T-helper 2 cell treated with Interferon-gamma antibody and Interleukin-4, amounts not matched to agents 100 ng/mL and 5 ng/mL, for 36 hours (primary cell): ENCODE measurements at regions not wholly inside any gene's neighbourhood (a gene's known extent, or its start where the extent isn't known, plus 50 kb on each side); places are given as distances from the start of the nearest gene placed in this dataset.

Source experiments
- intact Hi-C: fragments of 100-400 bp; cut with micrococcal nuclease; formaldehyde crosslinking; loops from one replicate; pipeline ENCODE4 v1.15.1; 2023

DNA sequence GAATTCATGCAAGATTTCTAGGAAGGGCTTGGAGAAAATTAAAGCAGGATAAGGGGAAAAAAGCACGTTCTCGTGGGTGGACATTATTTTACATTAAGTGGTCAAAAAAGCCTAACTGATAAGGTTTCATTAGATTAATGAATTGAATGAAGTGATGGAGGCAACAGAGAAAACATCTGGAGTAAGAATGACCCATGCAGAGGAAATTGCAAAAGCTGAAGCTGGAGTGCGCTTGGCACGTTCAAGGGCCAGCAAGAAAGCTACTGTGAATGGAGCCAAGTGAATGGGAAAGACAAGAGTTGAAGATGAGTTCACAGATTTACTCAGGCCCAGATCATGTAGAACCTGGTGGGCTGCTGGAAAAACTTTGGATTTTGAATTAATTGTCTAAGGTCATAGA, 777.9 kb downstream of the DACH1 start:
- intact Hi-C loops = no loop called here

DNA sequence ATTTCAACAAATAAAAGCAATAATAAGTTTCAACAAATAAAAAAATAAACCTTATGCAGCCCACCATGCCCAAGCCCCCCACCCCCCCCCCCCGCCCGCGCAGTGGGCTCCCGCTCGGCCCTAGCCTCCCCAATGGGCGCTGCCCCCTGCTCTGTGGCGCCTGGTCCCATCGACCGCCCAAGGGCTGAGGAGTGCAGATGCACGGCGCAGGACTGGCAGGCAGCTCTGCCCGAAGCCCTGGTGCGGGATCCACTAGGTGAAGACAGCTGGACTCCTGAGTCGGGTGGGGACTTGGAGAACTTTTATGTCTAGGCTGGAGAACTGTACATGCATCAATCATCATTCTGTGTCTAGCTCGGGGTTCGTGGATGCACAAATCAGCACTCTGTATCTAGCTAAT, 779.6 kb downstream of the DACH1 start:
- intact Hi-C loops = no loop called here

DNA sequence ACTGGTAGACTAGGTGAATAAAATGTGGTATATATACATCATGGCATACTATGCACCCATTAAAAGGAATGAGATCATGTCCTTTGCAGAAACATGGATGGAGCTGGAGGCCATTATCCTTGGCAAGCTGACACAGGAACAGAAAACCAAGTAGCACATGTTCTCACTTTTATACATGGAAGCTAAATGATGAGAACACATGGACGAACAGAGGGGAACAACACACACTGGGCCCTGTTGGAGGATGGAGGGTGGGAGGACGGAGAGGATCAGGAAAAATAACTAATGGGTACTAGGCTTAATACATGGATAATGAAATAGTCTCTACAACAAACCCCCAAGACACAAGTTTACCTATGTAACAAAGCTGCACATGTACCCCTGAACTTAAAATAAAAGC, 780.0 kb downstream of the DACH1 start:
- intact Hi-C loops = no loop called here

DNA sequence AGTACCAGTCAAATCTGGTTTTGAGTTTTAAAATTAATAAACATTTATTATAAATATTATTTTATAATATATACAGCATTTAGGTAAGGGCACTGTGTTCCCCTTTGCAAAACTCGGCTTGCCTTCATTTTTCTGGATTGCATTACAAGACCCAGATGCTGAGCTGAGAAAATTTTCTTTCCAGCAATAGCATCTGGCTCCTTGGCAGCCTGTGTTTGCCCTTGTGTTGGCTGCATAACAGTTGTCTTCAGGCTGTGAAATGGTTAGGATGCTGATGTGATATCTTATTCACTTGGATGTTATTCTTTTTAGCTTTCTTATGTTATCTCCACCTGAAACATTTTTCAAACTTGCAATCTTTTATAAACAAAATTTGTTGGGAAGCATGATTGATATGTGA, 784.4 kb downstream of the DACH1 start:
- intact Hi-C loops = no loop called here

DNA sequence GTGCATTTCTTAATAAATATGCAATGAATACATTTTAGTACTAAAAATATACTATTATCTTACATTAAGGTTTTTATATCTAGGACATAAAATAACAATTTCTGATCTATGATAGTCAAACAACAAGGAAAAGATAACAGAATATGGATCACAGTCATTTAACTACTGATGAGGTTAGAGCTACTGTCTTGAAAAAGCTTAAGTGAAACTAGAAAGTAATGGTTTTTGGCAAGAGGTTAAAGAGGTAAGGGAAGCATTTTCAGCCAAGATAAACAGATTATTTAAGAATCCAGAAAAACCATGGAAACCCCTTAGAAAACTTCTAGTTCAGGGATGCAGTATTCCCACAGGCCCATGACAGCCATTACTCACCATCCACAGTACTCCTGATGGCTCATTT, 787.4 kb downstream of the DACH1 start:
- intact Hi-C loops = no loop called here

DNA sequence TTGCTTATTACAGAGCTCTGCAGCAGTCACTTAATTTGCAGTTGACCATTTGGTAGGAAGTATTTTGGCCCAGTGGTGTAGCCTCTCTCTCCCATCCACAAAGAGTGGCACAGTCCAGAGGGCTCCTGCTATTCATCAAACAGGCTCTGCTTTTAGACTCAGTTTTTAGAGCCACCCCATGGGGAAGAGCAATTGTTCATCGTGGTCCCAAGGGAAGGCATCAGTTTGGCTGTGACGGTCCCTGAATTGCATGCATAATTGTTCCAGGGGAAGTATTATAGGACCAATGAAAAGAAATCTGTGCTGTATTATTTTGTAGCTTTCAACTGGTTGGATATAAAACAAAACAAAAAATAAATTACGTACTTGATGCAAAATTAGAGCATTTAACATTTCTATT, 799.0 kb downstream of the DACH1 start:
- intact Hi-C loops = no loop called here

DNA sequence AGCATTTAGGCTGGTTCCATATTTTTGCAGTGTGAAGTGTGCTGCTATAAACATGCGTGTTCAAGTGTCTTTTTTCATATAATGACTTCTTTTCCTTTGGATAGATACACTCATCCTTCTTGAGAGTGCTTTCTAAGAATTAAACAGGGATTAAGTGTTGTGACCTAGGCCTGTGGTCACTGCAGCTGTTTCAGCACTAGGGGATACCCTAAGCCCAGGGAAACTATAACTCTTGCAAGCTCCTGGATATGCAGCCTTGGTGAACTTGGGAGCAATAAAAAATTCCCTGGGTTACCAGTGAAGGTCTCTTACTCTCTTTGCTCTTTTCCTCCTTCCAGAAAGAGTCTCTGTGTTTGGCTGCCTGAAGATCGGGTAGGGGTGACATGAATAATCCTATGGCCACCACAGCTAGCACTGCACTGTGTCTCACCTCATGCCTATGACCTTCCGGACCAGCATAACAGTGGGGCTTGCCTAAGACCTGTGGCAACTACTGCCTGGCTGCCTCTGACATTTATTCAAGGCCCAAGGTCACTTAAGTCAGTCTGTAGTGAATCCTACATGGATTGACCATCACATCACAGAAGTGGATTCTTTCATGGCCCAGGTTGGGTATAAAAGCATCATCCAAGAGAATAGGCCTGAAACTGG, 799.7 kb downstream of the DACH1 start:
- intact Hi-C loops = no loop called here

DNA sequence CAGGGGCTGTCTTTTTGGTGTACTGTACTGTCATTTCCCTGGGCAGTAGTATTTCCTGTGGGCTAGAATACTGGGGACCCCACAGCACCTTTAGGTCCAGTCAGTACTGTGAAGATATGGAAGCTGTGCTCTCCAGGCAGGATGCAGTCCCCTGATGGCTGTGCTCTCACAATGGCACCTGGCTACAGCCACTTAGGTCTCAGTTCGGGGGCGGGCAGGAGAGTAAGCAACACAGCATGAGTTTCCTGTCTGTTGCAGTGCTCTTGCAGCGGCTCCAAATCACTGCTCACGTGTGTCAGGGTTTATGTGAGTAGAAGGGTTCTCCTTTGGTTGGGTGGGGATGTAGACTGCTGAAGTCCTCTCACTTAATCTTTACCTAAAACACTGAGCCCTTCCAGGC, 810.4 kb downstream of the DACH1 start:
- intact Hi-C loops = no loop called here

DNA sequence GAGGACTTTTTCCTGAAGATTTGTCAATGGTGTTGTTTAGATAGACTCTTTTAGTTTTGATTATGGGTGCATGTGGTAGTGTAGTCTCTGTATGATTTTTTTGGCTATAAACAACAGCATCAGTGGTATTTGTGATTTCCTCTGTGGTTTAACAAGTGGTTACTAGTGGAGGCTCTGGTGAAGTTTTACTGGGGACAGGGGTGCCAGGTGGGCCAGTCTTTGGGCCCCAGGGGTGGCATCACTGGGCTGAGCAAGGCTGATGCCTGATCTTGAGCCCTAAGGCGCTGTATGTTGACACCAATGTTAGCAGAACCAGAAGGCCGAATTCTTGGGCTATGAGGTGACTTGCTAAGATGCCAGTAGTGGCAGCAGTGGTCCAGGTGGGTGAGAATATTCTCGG, 811.4 kb downstream of the DACH1 start:
- intact Hi-C loops = no loop called here

DNA sequence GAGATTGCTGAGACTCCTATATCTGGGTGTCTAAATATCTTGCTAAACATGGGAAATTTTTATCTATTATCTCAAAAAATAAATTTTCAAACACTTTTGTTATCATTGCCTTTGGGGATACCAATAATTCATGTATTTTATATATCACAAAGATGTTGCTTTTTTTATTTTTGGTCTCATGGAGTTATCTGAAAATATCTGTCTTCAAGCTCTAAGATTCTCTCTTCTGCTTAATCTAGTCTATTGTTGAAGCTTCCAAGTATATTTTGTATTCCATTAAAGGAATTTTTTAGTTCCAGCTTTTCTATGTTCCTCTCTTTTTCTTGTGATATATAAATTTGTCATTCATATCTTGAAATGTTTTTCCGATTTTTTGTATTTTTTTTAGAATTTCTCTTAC, 812.0 kb downstream of the DACH1 start:
- intact Hi-C loops = no loop called here

DNA sequence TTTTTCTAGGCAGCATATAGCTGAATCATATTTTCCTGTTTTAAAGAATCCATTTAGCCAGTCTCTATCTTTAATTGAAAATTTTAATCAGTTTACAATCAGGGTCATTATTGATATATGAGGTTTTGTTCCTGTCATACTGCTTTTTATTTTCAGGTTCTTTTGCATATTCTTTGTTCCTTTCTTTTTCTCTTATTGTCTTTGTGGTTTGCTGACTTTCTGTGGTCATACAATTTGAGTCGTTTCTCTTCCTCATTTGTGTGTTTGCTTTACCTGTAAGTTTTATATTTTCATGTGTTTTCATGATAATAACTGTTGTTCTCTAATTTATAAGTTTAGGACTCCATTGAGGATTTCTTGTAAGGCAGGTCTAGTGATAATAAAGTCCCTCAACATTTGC, 812.6 kb downstream of the DACH1 start:
- intact Hi-C loops = no loop called here

DNA sequence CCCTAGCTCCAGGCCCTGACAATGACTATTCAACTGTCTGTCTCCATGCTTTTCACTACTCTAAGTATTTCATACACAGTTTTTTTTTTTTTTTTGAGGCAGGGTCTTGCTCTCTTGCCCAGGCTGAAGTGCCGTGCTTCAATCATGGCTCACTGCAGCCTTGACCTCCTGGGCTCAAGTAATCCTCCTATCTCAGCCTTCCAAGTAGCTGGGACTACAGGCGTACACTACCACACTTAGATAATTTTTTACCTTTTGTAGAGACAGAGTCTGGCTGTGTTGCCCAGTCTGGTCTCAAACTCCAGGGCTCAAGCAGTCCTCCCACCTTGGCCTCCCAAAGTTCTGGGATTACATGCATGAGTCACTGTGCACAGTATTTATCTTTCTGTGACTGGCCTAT, 815.4 kb downstream of the DACH1 start:
- intact Hi-C loops = no loop called here

DNA sequence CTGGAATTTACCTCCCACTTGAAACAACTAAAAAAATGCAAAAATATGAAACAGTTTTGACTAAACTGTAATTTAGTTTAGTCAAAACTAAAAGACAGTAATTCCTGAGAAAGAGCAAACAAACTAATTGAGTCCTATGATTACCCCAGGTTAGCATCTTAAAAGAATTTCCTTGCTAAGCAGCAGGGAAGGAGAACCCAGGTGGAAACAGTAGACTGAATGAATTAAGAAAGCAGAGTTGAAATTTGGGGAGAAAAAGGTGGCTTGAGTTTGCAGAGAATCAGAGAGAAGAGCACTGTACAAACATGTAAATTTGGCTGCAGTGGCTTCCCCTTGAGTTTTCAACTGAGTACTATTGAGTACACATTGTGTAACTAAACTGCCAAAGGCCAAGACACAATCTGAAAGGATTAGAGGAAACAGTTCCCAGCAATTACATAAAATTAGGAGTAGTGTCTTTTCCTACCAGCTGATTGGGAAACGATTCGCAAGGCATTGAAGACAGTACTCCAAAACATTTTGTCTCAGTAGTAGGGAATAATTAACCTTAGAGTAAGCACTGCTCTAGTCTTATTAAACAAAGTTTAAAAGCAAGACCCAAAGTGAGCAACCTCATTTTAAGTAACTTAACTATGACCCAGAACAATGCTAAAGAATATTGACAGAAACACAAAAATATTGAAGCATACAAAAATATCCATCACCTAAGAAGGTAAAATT, 820.5 kb downstream of the DACH1 start:
- intact Hi-C loops = no loop called here

DNA sequence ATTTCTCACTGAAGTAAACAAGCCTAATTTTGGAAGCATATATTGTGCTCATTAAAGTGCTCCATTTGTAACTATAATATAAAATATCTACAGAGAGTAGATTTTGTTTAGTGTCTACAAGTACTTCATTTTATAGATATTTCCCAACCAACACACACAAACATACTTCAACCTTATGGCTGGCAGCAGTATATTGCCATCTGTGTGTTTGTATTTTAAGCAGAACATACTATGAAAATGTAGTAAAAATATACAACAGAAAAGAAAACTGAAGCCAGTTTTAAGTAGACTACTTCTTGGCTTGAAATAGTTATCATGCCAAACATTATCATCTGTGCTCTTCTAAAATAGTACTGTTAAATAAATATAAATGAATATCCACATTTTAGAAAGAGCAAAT, 821.9 kb downstream of the DACH1 start:
- intact Hi-C loops = no loop called here

DNA sequence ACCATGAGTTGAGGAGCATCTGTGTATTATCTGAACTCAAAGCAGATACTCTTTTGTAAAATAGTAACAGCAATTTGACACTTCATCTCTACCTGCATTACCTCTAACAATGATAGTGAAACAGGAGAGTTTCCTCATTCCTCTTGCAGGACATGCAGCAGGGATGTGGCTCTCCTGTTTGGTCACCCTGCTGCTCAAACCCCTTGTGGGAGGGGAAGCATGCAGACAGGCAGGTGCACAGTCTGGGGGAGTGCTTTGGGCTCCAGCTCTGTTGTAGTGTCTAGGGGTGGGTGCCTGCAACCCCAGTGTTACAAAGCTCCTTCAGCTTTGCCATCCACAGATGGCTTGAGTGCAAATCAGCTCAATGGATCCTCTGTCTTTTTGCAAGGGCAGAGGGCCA, 827.6 kb downstream of the DACH1 start:
- intact Hi-C loops = no loop called here

DNA sequence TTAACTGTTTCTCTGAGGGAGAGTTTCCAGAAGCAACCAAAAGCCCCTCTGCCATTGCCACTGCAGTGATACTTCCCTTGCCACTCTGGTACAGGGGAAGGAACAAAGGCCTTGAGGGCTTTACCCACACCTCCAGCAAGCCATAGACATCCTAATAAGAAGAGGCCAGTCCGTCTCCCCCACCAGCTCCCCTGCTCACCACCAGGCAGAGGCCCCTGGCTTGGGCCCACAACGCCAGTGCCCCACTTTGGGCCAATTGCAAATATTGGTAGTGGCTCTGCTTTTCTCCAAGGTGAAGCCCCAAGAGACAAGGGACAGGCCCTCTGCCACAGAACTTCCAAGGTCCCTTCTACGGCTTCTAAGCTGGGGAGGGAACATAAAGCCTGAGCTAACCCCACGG, 833.0 kb downstream of the DACH1 start:
- intact Hi-C loops = no loop called here

DNA sequence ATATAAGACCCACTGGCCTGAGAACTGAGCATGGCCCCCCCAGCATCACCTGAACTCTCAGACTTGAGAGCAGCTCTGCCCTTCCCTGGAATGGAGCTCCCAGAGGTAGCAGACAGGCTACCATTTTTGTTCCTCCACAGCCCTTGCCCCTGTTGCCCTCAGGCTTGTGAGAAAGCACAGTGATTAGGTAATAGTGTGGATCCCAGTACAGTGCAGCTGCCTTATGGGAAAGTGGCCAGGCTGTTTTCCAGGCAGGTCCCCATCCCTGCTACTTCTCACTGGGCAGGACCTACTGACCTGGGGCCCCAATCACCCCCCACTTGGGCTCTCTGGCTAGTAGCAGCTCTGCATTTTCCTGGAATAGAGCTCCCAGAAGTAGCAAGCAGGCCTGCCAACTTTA, 834.0 kb downstream of the DACH1 start:
- intact Hi-C loops = no loop called here

DNA sequence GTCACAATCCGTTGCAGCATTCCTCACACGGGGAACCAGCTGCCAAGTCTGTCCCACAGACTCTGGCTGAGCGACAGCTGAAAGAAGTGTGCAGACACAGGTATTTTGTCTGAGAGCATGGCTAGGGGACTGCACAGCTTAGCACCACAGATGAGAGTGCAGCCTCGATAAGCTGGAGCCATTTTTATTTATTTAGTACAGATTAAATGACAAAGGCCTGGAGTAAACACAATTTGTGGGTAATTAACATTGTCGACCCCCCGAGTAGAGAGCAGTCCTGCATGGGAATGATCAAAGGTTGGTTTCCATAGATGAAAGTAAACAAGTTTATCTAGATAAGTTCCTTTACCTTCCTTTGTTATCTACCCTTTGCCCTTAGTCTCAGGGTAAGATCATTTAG, 836.2 kb downstream of the DACH1 start:
- intact Hi-C loops = no loop called here

DNA sequence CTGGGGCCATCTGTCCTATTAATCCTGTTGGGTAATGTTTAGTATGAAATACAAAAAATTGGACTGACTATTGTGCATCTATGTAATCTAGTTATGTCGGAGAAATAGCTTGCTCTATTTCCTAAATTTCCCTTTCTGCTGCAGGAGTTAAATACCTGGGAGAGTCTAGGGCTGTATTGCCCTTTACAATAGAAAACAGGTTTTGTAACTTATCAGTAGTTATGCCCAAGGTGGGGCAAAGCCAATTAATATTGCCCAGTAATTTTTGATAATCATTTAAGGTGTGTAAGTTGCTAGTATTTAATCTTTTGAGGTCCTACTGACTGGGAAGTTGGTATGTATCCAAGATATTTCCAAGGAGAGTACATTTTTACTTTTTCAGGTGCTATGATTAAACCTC, 838.1 kb downstream of the DACH1 start:
- intact Hi-C loops = no loop called here

DNA sequence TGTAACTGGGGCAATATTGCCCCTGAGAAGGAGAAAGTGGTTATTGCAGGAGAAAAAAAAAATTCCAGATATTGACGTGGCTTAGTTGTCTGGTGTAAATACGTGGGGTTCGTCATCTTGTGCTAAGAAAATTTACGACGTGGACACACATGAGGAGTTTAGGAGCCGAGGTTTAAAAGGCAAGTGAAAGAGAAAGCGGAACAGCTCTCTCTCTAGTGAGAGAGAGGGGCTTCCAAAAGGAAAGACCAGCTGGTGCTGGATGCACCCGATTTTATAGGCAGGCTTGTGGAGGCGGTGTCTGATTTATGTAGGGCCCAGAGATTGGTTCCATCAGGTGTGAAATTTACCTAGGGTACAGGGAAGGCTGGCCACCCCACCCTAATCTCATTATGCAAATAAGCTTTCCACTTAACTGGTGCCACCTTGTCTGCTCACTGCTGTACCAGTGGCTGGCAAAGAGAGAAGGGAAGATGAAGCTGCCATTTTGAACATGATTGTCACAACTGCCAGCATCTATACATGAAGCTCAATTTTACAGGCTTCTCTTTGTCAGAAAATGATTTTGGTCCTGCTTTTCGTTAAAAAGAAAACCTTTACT, 845.1 kb downstream of the DACH1 start:
- intact Hi-C loops = no loop called here

DNA sequence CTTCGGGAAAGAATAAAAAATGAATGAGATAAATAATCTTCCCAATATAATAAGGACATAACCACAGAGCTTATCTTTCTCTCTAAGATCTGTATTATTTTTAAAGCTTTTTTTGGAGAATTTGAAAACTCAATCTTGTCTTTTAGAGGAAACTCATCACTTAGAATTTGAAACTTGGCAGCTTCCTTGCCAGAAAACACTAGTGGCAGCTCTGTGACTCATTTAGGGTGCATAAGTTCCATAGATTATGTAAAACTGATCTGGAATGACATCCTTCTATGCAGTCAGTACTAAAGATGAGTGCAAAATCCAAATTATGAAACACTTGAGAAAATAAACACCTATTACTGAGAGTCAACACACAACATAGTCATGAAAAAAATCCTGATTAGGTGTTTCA, 848.0 kb downstream of the DACH1 start:
- intact Hi-C loops = no loop called here

DNA sequence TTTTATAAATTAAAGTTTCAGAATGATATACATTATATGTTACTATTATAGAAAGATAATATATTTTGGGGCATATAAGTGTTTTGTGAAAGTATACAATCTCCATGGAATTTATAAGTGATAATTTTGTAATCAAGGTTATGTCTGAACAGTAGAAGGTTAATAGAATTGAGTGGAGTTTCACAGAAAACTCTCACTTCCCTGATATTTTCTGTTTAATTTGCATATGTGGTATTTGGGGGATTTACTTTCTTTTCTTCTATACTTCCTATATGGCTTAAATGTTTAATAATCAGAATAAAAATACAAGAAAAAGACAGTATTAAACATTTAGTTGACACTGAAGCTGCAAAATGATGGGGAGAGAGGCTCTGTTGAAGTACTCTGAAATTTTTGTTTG, 848.5 kb downstream of the DACH1 start:
- intact Hi-C loops = no loop called here

DNA sequence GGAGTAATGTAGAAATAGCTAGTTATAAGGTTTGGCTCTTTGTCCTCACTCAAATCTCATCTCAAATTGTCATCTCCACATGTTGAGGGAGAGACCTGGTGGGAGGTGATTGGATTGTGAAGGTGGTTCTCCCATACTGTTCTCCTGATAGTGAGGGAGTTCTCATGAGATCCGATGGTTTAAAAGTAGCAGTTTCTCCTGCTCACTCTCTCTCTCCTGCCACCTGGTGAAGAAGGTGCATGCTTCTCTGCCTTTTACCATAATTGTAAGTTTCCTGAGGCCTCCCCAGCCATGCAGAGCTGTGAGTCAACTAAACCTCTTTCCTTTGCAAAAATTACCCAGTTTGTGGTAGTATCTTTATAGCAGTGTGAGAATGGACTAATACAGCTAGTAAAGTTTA, 849.4 kb downstream of the DACH1 start:
- intact Hi-C loops = no loop called here
